RPMI7951 (cell line): ENCODE measurements at regions not wholly inside any gene's neighbourhood (a gene's known extent, or its start where the extent isn't known, plus 50 kb on each side); places are given as distances from the start of the nearest gene placed in this dataset.
A peak's percentile ranks its signal among the peaks of the same experiment; 100 is the strongest.

Source experiments
- DNase-seq: peaks from one replicate; pipeline ENCODE4 v3.0.0-alpha.2; 2012; ENCODE audit warnings: low read depth

- no peak for DNase-seq
Observed at GRCh38 chr10:109203646-109204353, 719.5 kb downstream of the XPNPEP1 start.

GRCh38 chr10:109202111-109202510 lies 721.2 kb downstream of the XPNPEP1 start:
- no peak for DNase-seq

- no peak for DNase-seq
Observed at GRCh38 chr10:109200646-109201045, 722.7 kb downstream of the XPNPEP1 start.

- no peak for DNase-seq
Observed at GRCh38 chr10:109191823-109192222, 731.5 kb downstream of the XPNPEP1 start.

GRCh38 chr10:109191341-109191740 lies 732.0 kb downstream of the XPNPEP1 start:
- DNase-seq: no peak

- no peak for DNase-seq
Observed at GRCh38 chr10:109187677-109188076, 735.6 kb downstream of the XPNPEP1 start.

GRCh38 chr10:109183366-109183765 lies 739.9 kb downstream of the XPNPEP1 start:
- no peak for DNase-seq

GRCh38 chr10:109178591-109178990 lies 744.7 kb downstream of the XPNPEP1 start:
- DNase-seq: no peak

- no peak for DNase-seq
Observed at GRCh38 chr10:109174526-109174925, 748.8 kb downstream of the XPNPEP1 start.

- no peak for DNase-seq
Observed at GRCh38 chr10:109173937-109174336, 749.4 kb downstream of the XPNPEP1 start.

- DNase-seq: no peak
Observed at GRCh38 chr10:109173121-109173520, 750.2 kb downstream of the XPNPEP1 start.

- DNase-seq: no peak
Observed at GRCh38 chr10:109166935-109167334, 756.4 kb downstream of the XPNPEP1 start.

GRCh38 chr10:109159351-109159750 lies 764.0 kb downstream of the XPNPEP1 start:
- DNase-seq: no peak

- DNase-seq: no peak
Observed at GRCh38 chr10:109156396-109156795, 766.9 kb downstream of the XPNPEP1 start.

- DNase-seq: no peak
Observed at GRCh38 chr10:109149666-109150350, 773.5 kb downstream of the XPNPEP1 start.

GRCh38 chr10:109127363-109127762 lies 795.9 kb downstream of the XPNPEP1 start:
- DNase-seq: no peak

- DNase-seq: no peak
Observed at GRCh38 chr10:109126541-109126940, 796.8 kb downstream of the XPNPEP1 start.

GRCh38 chr10:109126016-109126415 lies 797.3 kb downstream of the XPNPEP1 start:
- peak; percentile 2 for DNase-seq

- DNase-seq: no peak
Observed at GRCh38 chr10:109115179-109115578, 808.1 kb downstream of the XPNPEP1 start.

- DNase-seq: no peak
Observed at GRCh38 chr10:109114579-109114978, 808.7 kb downstream of the XPNPEP1 start.

GRCh38 chr10:109106604-109107003 lies 816.7 kb downstream of the XPNPEP1 start:
- no peak for DNase-seq

- DNase-seq: no peak
Observed at GRCh38 chr10:109105725-109106124, 817.6 kb downstream of the XPNPEP1 start.

GRCh38 chr10:109104806-109105205 lies 818.5 kb downstream of the XPNPEP1 start:
- DNase-seq: no peak
